ENCODE measurements at regions not wholly inside any gene's neighbourhood (a gene's known extent, or its start where the extent isn't known, plus 50 kb on each side); places are given as distances from the start of the nearest gene placed in this dataset.

GRCh38 chr4:181168011-181168805 lies 1075.0 kb upstream of the TENM3 start:
- Histone ChIP-seq H3K79me2 (ENCODE audit: insufficient read depth, low read length) (no peaks in the 10 kb centered on the region), H3K9ac (ENCODE audit: low read length) (no peak overlapping the region), H3K4me2 (ENCODE audit: low read length) (no peak overlapping the region), H3K9me3 (ENCODE audit: control insufficient read depth in 1 of 2, insufficient read depth in 1 of 2, low read depth in 1 of 2, low read length in 2 of 2) (no peaks in the 10 kb centered on the region), H4K20me1 (ENCODE audit: insufficient read depth) (no peaks in the 10 kb centered on the region; the same call in 1 of the 2 replicates), H3K27ac (ENCODE audit: low read depth, low read length) (no peak overlapping the region), H2AFZ (ENCODE audit: low read depth, low read length, poor library complexity, severe bottlenecking) (no peak overlapping the region), H3K36me3 (ENCODE audit: control insufficient read depth in 1 of 2, insufficient read depth in 2 of 2, low read length in 2 of 2) (no peaks in the 10 kb centered on the region), H3K4me1 (ENCODE audit: control insufficient read depth in 1 of 2, insufficient read depth in 2 of 2, low read length in 2 of 2) (no peaks in the 10 kb centered on the region), H3K9me2 (ENCODE audit: insufficient read depth) (no peaks in the 10 kb centered on the region), H3K4me3 (replicated peaks in 1 of 2; ENCODE audit: low read depth in 1 of 2, low read length in 2 of 2) (no peak overlapping the region), H3K27me3 (ENCODE audit: insufficient read depth, low read length) (peaks cover 4% of the 10 kb centered on the region; the same call in 1 of the 2 replicates)
- DNase-seq (ENCODE audit: low read depth, low spot score) (no peak), ATAC-seq (no peak)
- BruUV-seq (replicated peaks), result no TSS peak
- ChIA-PET RAD21 (ENCODE audit: low non-redundant PET in 1 of 2, low total read pairs in 2 of 2, uncharacterized antibody in 2 of 2, unreplicated experiment in 2 of 2) (no interaction called here), POLR2A (no interaction called here), CTCF (no interaction called here)
- intact Hi-C loops (cut with micrococcal nuclease), result no loop called here
- TF ChIP-seq, protein P1, sequence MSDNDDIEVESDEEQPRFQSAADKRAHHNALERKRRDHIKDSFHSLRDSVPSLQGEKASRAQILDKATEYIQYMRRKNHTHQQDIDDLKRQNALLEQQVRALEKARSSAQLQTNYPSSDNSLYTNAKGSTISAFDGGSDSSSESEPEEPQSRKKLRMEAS (IDR thresholded peaks at IDR 0.05), result no peak
- TF ChIP-seq YY1 (IDR thresholded peaks at IDR 0.05; ENCODE audit: extremely low read depth, insufficient replicate concordance, low read depth, low read length) (no peak), SRF (IDR thresholded peaks at IDR 0.05; ENCODE audit: low read depth) (no peak), EZH2phosphoT487 (IDR thresholded peaks at IDR 0.05; ENCODE audit: borderline replicate concordance) (no peak), TCF7L2 (IDR thresholded peaks at IDR 0.05; ENCODE audit: borderline replicate concordance, extremely low read depth, insufficient read depth, insufficient read length) (no peak), JUND (IDR thresholded peaks at IDR 0.05) (no peak), ZNF274 (IDR thresholded peaks at IDR 0.05; ENCODE audit: low read depth, low read length) (no peak), EGR1 (IDR thresholded peaks at IDR 0.05; ENCODE audit: low read depth) (no peak), ZFX (IDR thresholded peaks at IDR 0.05) (no peak), POLR2A (IDR thresholded peaks at IDR 0.05; ENCODE audit: borderline replicate concordance, extremely low read depth, insufficient read depth, insufficient read length) (no peak), FOSL1 (IDR thresholded peaks at IDR 0.05; ENCODE audit: low read depth) (no peak), RAD21 (IDR thresholded peaks at IDR 0.05; ENCODE audit: low read depth) (no peak), SP1 (IDR thresholded peaks at IDR 0.05; ENCODE audit: low read depth) (no peak), ZBTB33 (IDR thresholded peaks at IDR 0.05; ENCODE audit: extremely low read depth, insufficient replicate concordance, low read length) (no peak), CBX3 (IDR thresholded peaks at IDR 0.05; ENCODE audit: low read depth) (no peak), ELF1 (IDR thresholded peaks at IDR 0.05; ENCODE audit: borderline replicate concordance, low read depth) (no peak)
- TF ChIP-seq, protein P2, sequence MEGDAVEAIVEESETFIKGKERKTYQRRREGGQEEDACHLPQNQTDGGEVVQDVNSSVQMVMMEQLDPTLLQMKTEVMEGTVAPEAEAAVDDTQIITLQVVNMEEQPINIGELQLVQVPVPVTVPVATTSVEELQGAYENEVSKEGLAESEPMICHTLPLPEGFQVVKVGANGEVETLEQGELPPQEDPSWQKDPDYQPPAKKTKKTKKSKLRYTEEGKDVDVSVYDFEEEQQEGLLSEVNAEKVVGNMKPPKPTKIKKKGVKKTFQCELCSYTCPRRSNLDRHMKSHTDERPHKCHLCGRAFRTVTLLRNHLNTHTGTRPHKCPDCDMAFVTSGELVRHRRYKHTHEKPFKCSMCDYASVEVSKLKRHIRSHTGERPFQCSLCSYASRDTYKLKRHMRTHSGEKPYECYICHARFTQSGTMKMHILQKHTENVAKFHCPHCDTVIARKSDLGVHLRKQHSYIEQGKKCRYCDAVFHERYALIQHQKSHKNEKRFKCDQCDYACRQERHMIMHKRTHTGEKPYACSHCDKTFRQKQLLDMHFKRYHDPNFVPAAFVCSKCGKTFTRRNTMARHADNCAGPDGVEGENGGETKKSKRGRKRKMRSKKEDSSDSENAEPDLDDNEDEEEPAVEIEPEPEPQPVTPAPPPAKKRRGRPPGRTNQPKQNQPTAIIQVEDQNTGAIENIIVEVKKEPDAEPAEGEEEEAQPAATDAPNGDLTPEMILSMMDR (IDR thresholded peaks at IDR 0.05 in 2 of 3, conservative IDR thresholded peaks at IDR 0.05 in 1 of 3; ENCODE audit: borderline replicate concordance in 1 of 3, insufficient read depth in 1 of 3, low read depth in 2 of 3, low read length in 2 of 3), result no peak
- TF ChIP-seq, protein P3, sequence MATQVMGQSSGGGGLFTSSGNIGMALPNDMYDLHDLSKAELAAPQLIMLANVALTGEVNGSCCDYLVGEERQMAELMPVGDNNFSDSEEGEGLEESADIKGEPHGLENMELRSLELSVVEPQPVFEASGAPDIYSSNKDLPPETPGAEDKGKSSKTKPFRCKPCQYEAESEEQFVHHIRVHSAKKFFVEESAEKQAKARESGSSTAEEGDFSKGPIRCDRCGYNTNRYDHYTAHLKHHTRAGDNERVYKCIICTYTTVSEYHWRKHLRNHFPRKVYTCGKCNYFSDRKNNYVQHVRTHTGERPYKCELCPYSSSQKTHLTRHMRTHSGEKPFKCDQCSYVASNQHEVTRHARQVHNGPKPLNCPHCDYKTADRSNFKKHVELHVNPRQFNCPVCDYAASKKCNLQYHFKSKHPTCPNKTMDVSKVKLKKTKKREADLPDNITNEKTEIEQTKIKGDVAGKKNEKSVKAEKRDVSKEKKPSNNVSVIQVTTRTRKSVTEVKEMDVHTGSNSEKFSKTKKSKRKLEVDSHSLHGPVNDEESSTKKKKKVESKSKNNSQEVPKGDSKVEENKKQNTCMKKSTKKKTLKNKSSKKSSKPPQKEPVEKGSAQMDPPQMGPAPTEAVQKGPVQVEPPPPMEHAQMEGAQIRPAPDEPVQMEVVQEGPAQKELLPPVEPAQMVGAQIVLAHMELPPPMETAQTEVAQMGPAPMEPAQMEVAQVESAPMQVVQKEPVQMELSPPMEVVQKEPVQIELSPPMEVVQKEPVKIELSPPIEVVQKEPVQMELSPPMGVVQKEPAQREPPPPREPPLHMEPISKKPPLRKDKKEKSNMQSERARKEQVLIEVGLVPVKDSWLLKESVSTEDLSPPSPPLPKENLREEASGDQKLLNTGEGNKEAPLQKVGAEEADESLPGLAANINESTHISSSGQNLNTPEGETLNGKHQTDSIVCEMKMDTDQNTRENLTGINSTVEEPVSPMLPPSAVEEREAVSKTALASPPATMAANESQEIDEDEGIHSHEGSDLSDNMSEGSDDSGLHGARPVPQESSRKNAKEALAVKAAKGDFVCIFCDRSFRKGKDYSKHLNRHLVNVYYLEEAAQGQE (IDR thresholded peaks at IDR 0.05; ENCODE audit: low read depth), result no peak
- TF ChIP-seq, protein P4, sequence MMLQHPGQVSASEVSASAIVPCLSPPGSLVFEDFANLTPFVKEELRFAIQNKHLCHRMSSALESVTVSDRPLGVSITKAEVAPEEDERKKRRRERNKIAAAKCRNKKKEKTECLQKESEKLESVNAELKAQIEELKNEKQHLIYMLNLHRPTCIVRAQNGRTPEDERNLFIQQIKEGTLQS (IDR thresholded peaks at IDR 0.05), result no peak

Data from HCT116 (cell line).